HUES64 (cell line): ENCODE measurements at regions not wholly inside any gene's neighbourhood (a gene's known extent, or its start where the extent isn't known, plus 50 kb on each side); places are given as distances from the start of the nearest gene placed in this dataset.

Experiments
- H3K27ac ChIP-seq: 2 replicates; pipeline ENCODE4 v1.7.0; 2013; ENCODE audit warnings: low read depth, low read length, inconsistent platforms
- H3K27me3 ChIP-seq: 2 replicates; pipeline ENCODE4 v1.6.1; 2013; ENCODE audit warnings: mild to moderate bottlenecking, low read length; ENCODE audit not compliant: insufficient read depth
- H3K36me3 ChIP-seq: 2 replicates; pipeline ENCODE4 v1.6.1; 2013; ENCODE audit warnings: mild to moderate bottlenecking, low read length; ENCODE audit not compliant: insufficient read depth
- H3K4me1 ChIP-seq: 2 replicates; pipeline ENCODE4 v1.6.1; 2013; ENCODE audit warnings: mild to moderate bottlenecking, low read length, moderate library complexity; ENCODE audit not compliant: insufficient read depth
- H3K4me3 ChIP-seq: 2 replicates; pipeline ENCODE4 v1.5.1; 2013; ENCODE audit warnings: mild to moderate bottlenecking, low read length, moderate library complexity
- H3K9ac ChIP-seq: 2 replicates; pipeline ENCODE4 v1.6.1; 2013; ENCODE audit warnings: mild to moderate bottlenecking, low read depth, low read length
- H3K9me3 ChIP-seq: 2 replicates; pipeline ENCODE4 v1.6.1; 2013; ENCODE audit warnings: low read depth, low read length; ENCODE audit not compliant: insufficient read depth
- WGBS: fragments of 150-250, 120-280 bp; methylation state at CpG from one replicate; pipeline ENCODE4 v1.1.7; 2013; ENCODE audit warnings: missing lambda C conversion rate; 5-methylcytosine and 5-hydroxymethylcytosine counted together

GRCh38 chr6:113653275-113653674 lies 203.9 kb upstream of the MARCKS start:
- no peak overlapping the region for H3K4me3 ChIP-seq
- H3K4me1 ChIP-seq, result no peaks in the 10 kb centered on the region; the same call in 1 of the 2 replicates
- H3K9ac ChIP-seq, result no peak overlapping the region
- WGBS, result 96% methylated on average over 3 of the region's 3 CpGs
- H3K27me3 ChIP-seq, result no peaks in the 10 kb centered on the region
- no peaks in the 10 kb centered on the region for H3K9me3 ChIP-seq
- H3K36me3 ChIP-seq, result no peaks in the 10 kb centered on the region
- no peak overlapping the region for H3K27ac ChIP-seq

GRCh38 chr6:113654396-113654795 lies 202.7 kb upstream of the MARCKS start:
- Histone ChIP-seq H3K4me1 (no peaks in the 10 kb centered on the region; the same call in 1 of the 2 replicates), H3K36me3 (no peaks in the 10 kb centered on the region), H3K9ac (no peak overlapping the region), H3K27ac (no peak overlapping the region), H3K9me3 (no peaks in the 10 kb centered on the region), H3K4me3 (no peak overlapping the region), H3K27me3 (no peaks in the 10 kb centered on the region)

- Histone ChIP-seq H3K4me1 (no peaks in the 10 kb centered on the region; the same call in 1 of the 2 replicates), H3K9ac (no peak overlapping the region), H3K9me3 (no peaks in the 10 kb centered on the region), H3K27ac (no peak overlapping the region), H3K36me3 (no peaks in the 10 kb centered on the region), H3K4me3 (no peak overlapping the region), H3K27me3 (no peaks in the 10 kb centered on the region)
- 94% methylated on average over 3 of the region's 3 CpGs for WGBS
Measured at GRCh38 chr6:113655761-113656160, 201.4 kb upstream of the MARCKS start.

GRCh38 chr6:113659762-113660404 lies 197.3 kb upstream of the MARCKS start:
- H3K4me3 ChIP-seq, result no peak overlapping the region
- H3K27me3 ChIP-seq, result no peaks in the 10 kb centered on the region
- no peaks in the 10 kb centered on the region for H3K4me1 ChIP-seq
- H3K9ac ChIP-seq, result no peak overlapping the region
- no peaks in the 10 kb centered on the region for H3K36me3 ChIP-seq
- H3K9me3 ChIP-seq, result no peaks in the 10 kb centered on the region
- 94% methylated on average over 3 of the region's 4 CpGs for WGBS
- H3K27ac ChIP-seq, result no peak overlapping the region

GRCh38 chr6:113660819-113661218 lies 196.3 kb upstream of the MARCKS start:
- Histone ChIP-seq H3K36me3 (no peaks in the 10 kb centered on the region), H3K4me1 (no peaks in the 10 kb centered on the region), H3K27ac (no peak overlapping the region), H3K27me3 (no peaks in the 10 kb centered on the region), H3K4me3 (no peak overlapping the region), H3K9me3 (no peaks in the 10 kb centered on the region), H3K9ac (no peak overlapping the region)
- 95% methylated on average over 2 of the region's 2 CpGs for WGBS

- Histone ChIP-seq H3K27ac (no peak overlapping the region), H3K36me3 (no peaks in the 10 kb centered on the region), H3K4me3 (no peak overlapping the region), H3K9me3 (no peaks in the 10 kb centered on the region), H3K4me1 (no peaks in the 10 kb centered on the region), H3K9ac (no peak overlapping the region), H3K27me3 (no peaks in the 10 kb centered on the region)
- 100% methylated on average over 1 of the region's 3 CpGs for WGBS
Measured at GRCh38 chr6:113662093-113662665, 195.0 kb upstream of the MARCKS start.

GRCh38 chr6:113662688-113663333 lies 194.3 kb upstream of the MARCKS start:
- WGBS, result 64% methylated on average over 1 of the region's 2 CpGs

GRCh38 chr6:113664909-113665308 lies 192.2 kb upstream of the MARCKS start:
- Histone ChIP-seq H3K9ac (no peak overlapping the region), H3K36me3 (no peaks in the 10 kb centered on the region), H3K4me3 (no peak overlapping the region), H3K9me3 (no peaks in the 10 kb centered on the region), H3K27ac (no peak overlapping the region), H3K27me3 (no peaks in the 10 kb centered on the region), H3K4me1 (no peaks in the 10 kb centered on the region)
- 100% methylated on average over 1 of the region's 2 CpGs for WGBS

More at GRCh38 chr6:113662688-113663333, 194.3 kb upstream of the MARCKS start:
- Histone ChIP-seq H3K27ac (no peak overlapping the region), H3K36me3 (no peaks in the 10 kb centered on the region), H3K4me3 (no peak overlapping the region), H3K27me3 (no peaks in the 10 kb centered on the region), H3K4me1 (no peaks in the 10 kb centered on the region), H3K9ac (no peak overlapping the region), H3K9me3 (no peaks in the 10 kb centered on the region)

GRCh38 chr6:113668641-113669408 lies 188.3 kb upstream of the MARCKS start:
- WGBS, result 78% methylated on average over 1 of the region's 1 CpG
- Histone ChIP-seq H3K4me3 (no peak overlapping the region), H3K9me3 (no peaks in the 10 kb centered on the region), H3K36me3 (no peaks in the 10 kb centered on the region), H3K27ac (no peak overlapping the region), H3K4me1 (peaks cover 23% of the 10 kb centered on the region), H3K27me3 (no peaks in the 10 kb centered on the region), H3K9ac (no peak overlapping the region)

GRCh38 chr6:113669606-113670005 lies 187.5 kb upstream of the MARCKS start:
- WGBS, result 86% methylated on average over 2 of the region's 2 CpGs
- peaks cover 30% of the 10 kb centered on the region for H3K4me1 ChIP-seq
- no peak overlapping the region for H3K27ac ChIP-seq
- no peaks in the 10 kb centered on the region for H3K27me3 ChIP-seq
- H3K4me3 ChIP-seq, result no peak overlapping the region
- H3K9ac ChIP-seq, result no peak overlapping the region
- H3K36me3 ChIP-seq, result no peaks in the 10 kb centered on the region
- H3K9me3 ChIP-seq, result no peaks in the 10 kb centered on the region

GRCh38 chr6:113671421-113671820 lies 185.7 kb upstream of the MARCKS start:
- H3K27ac ChIP-seq, result no peak overlapping the region
- H3K4me1 ChIP-seq, result peaks cover 33% of the 10 kb centered on the region
- 58% methylated on average over 1 of the region's 1 CpG for WGBS
- H3K36me3 ChIP-seq, result no peaks in the 10 kb centered on the region
- no peak overlapping the region for H3K4me3 ChIP-seq
- no peaks in the 10 kb centered on the region for H3K9me3 ChIP-seq
- H3K27me3 ChIP-seq, result no peaks in the 10 kb centered on the region
- H3K9ac ChIP-seq, result no peak overlapping the region
